ENCODE measurements at regions not wholly inside any gene's neighbourhood (a gene's known extent, or its start where the extent isn't known, plus 50 kb on each side); places are given as distances from the start of the nearest gene placed in this dataset.

GRCh38 chr10:65544756-65545155 lies 1381.1 kb upstream of the LRRTM3 start:
- DNase-seq: no peak
- no peaks in the 10 kb centered on the region for H3K79me2 ChIP-seq (ENCODE audit: control insufficient read depth, insufficient read depth, low read length)
- H2AFZ ChIP-seq (ENCODE audit: insufficient read depth, low read depth, low read length, poor library complexity, severe bottlenecking): no peak overlapping the region
- Mint-ChIP-seq H3K27ac (no peak overlapping the region), H3K4me3 (no peak overlapping the region), H3K4me1 (no peaks in the 10 kb centered on the region), H3K27me3 (no peaks in the 10 kb centered on the region), H3K9me3 (ENCODE audit: insufficient read depth) (peaks cover 3% of the 10 kb centered on the region)
- no peaks in the 10 kb centered on the region for H3K27me3 ChIP-seq (replicated peaks in 1 of 4; ENCODE audit: control extremely low read depth in 1 of 4, control insufficient read depth in 3 of 4, insufficient read depth in 4 of 4, low read length in 3 of 4)
- intact Hi-C loops (cut with micrococcal nuclease): no loop called here
- no peaks in the 10 kb centered on the region for H4K20me1 ChIP-seq (ENCODE audit: control insufficient read depth, insufficient read depth, low read length, poor library complexity, severe bottlenecking)
- H3K4me2 ChIP-seq (replicated peaks; ENCODE audit: low read depth, low read length, poor library complexity, severe bottlenecking): no peak overlapping the region
- no peak for ATAC-seq (ENCODE audit: low read depth)
- no peak overlapping the region for H3K4me3 ChIP-seq (ENCODE audit: control extremely low read depth in 1 of 5, extremely low read depth in 1 of 5, insufficient read depth in 1 of 5, low read depth in 2 of 5, low read length in 4 of 5)
- H3K36me3 ChIP-seq (replicated peaks in 1 of 2; ENCODE audit: control extremely low read depth in 1 of 2, control insufficient read depth in 1 of 2, extremely low read depth in 1 of 2, insufficient read depth in 2 of 2, low read length in 1 of 2): no peaks in the 10 kb centered on the region
- no peak overlapping the region for H3K9ac ChIP-seq (ENCODE audit: low read length)
- CTCF ChIA-PET: no interaction called here
- no peak for TF ChIP-seq CTCF (IDR thresholded peaks at IDR 0.05)
- no peak for TF ChIP-seq EZH2 (IDR thresholded peaks at IDR 0.05; ENCODE audit: borderline replicate concordance, insufficient read depth, low read depth, low read length, poor library complexity, severe bottlenecking)
- H3K4me1 ChIP-seq (ENCODE audit: control insufficient read depth in 2 of 2, insufficient read depth in 2 of 2, low read length in 2 of 2): no peaks in the 10 kb centered on the region
- H3K27ac ChIP-seq (ENCODE audit: low read length in 2 of 2): no peak overlapping the region
- H3K9me3 ChIP-seq (ENCODE audit: control extremely low read depth in 1 of 3, control insufficient read depth in 2 of 3, insufficient read depth in 1 of 3, low read length in 2 of 3): peaks cover 0 to 5% (median 0%) of the 10 kb centered on the region in 3 donors
- POLR2A ChIA-PET: no interaction called here
- WGBS (ENCODE audit: insufficient coverage): 75% methylated on average over 1 of the region's 1 CpG

GRCh38 chr10:65548001-65548400 lies 1377.8 kb upstream of the LRRTM3 start:
- no peak for ATAC-seq (ENCODE audit: low read depth)
- Histone ChIP-seq H3K4me3 (ENCODE audit: control extremely low read depth in 1 of 5, extremely low read depth in 1 of 5, insufficient read depth in 1 of 5, low read depth in 2 of 5, low read length in 4 of 5) (no peak overlapping the region), H3K4me2 (replicated peaks; ENCODE audit: low read depth, low read length, poor library complexity, severe bottlenecking) (no peak overlapping the region), H2AFZ (ENCODE audit: insufficient read depth, low read depth, low read length, poor library complexity, severe bottlenecking) (no peak overlapping the region), H3K4me1 (ENCODE audit: control insufficient read depth in 2 of 2, insufficient read depth in 2 of 2, low read length in 2 of 2) (no peaks in the 10 kb centered on the region), H3K27me3 (replicated peaks in 1 of 4; ENCODE audit: control extremely low read depth in 1 of 4, control insufficient read depth in 3 of 4, insufficient read depth in 4 of 4, low read length in 3 of 4) (no peaks in the 10 kb centered on the region), H3K36me3 (replicated peaks in 1 of 2; ENCODE audit: control extremely low read depth in 1 of 2, control insufficient read depth in 1 of 2, extremely low read depth in 1 of 2, insufficient read depth in 2 of 2, low read length in 1 of 2) (no peaks in the 10 kb centered on the region), H3K9me3 (ENCODE audit: control extremely low read depth in 1 of 3, control insufficient read depth in 2 of 3, insufficient read depth in 1 of 3, low read length in 2 of 3) (peaks cover 0 to 5% (median 0%) of the 10 kb centered on the region in 3 donors), H4K20me1 (ENCODE audit: control insufficient read depth, insufficient read depth, low read length, poor library complexity, severe bottlenecking) (no peaks in the 10 kb centered on the region), H3K27ac (ENCODE audit: low read length in 2 of 2) (no peak overlapping the region), H3K79me2 (ENCODE audit: control insufficient read depth, insufficient read depth, low read length) (no peaks in the 10 kb centered on the region), H3K9ac (ENCODE audit: low read length) (no peak overlapping the region)
- H3K4me3 Mint-ChIP-seq: no peak overlapping the region
- no peaks in the 10 kb centered on the region for H3K27me3 Mint-ChIP-seq
- H3K27ac Mint-ChIP-seq: no peak overlapping the region
- no peak for DNase-seq
- WGBS (ENCODE audit: insufficient coverage): no CpG with 5 or more reads among the region's 3 CpGs
- TF ChIP-seq CTCF (IDR thresholded peaks at IDR 0.05): no peak
- TF ChIP-seq EZH2 (IDR thresholded peaks at IDR 0.05; ENCODE audit: borderline replicate concordance, insufficient read depth, low read depth, low read length, poor library complexity, severe bottlenecking): no peak
- POLR2A ChIA-PET: no interaction called here
- intact Hi-C loops (cut with micrococcal nuclease): no loop called here
- H3K4me1 Mint-ChIP-seq: no peaks in the 10 kb centered on the region
- peaks cover 6% of the 10 kb centered on the region for H3K9me3 Mint-ChIP-seq (ENCODE audit: insufficient read depth)
- CTCF ChIA-PET: no interaction called here

All from B cell (primary cell).